HG03442 (cell line): ENCODE measurements at regions not wholly inside any gene's neighbourhood (a gene's known extent, or its start where the extent isn't known, plus 50 kb on each side); places are given as distances from the start of the nearest gene placed in this dataset.
A peak's percentile ranks its signal among the peaks of the same experiment; 100 is the strongest.

Experiments
- ATAC-seq: cut with Tn5 transposase; IDR thresholded peaks from one replicate; pipeline ENCODE4 v1.9.1; 2021; ENCODE audit warnings: mild to moderate bottlenecking, moderate library complexity; ENCODE audit not compliant: unreplicated experiment

- ATAC-seq: no peak
These were observed 210.2 kb upstream of the PUM3 start for GRCh38 chr9:3054017-3054586.

GRCh38 chr9:3049636-3050035 is 205.7 kb upstream of the PUM3 start:
- ATAC-seq: no peak

- no peak for ATAC-seq
These were observed 204.0 kb upstream of the PUM3 start for GRCh38 chr9:3047912-3048311.

GRCh38 chr9:3045153-3045552 is 201.3 kb upstream of the PUM3 start:
- ATAC-seq: no peak

GRCh38 chr9:3043369-3043768 is 199.5 kb upstream of the PUM3 start:
- ATAC-seq: no peak

GRCh38 chr9:3040761-3041160 is 196.9 kb upstream of the PUM3 start:
- no peak for ATAC-seq

- ATAC-seq: no peak
These were observed 192.4 kb upstream of the PUM3 start for GRCh38 chr9:3036333-3036700.

GRCh38 chr9:3035579-3036332 is 191.9 kb upstream of the PUM3 start:
- ATAC-seq: no peak

- ATAC-seq: peak; percentile 82
These were observed 189.0 kb upstream of the PUM3 start for GRCh38 chr9:3032898-3033297.

- no peak for ATAC-seq
These were observed 184.6 kb upstream of the PUM3 start for GRCh38 chr9:3028535-3028934.

- no peak for ATAC-seq
These were observed 183.3 kb upstream of the PUM3 start for GRCh38 chr9:3027210-3027609.

GRCh38 chr9:3023449-3023848 is 179.6 kb upstream of the PUM3 start:
- no peak for ATAC-seq

GRCh38 chr9:3018691-3019230 is 174.9 kb upstream of the PUM3 start:
- ATAC-seq: no peak

GRCh38 chr9:3018071-3018470 is 174.2 kb upstream of the PUM3 start:
- ATAC-seq: no peak

GRCh38 chr9:3014178-3014577 is 170.3 kb upstream of the PUM3 start:
- ATAC-seq: no peak

- ATAC-seq: no peak
These were observed 168.9 kb upstream of the PUM3 start for GRCh38 chr9:3012842-3013241.

GRCh38 chr9:3012245-3012644 is 168.3 kb upstream of the PUM3 start:
- ATAC-seq: no peak

GRCh38 chr9:3008091-3008490 is 164.2 kb upstream of the PUM3 start:
- no peak for ATAC-seq

GRCh38 chr9:3007326-3007725 is 163.4 kb upstream of the PUM3 start:
- no peak for ATAC-seq

- ATAC-seq: no peak
These were observed 163.0 kb upstream of the PUM3 start for GRCh38 chr9:3006851-3007250.

GRCh38 chr9:3004572-3004971 is 160.7 kb upstream of the PUM3 start:
- no peak for ATAC-seq

- no peak for ATAC-seq
These were observed 157.4 kb upstream of the PUM3 start for GRCh38 chr9:3001311-3001710.

GRCh38 chr9:2992427-2992826 is 148.5 kb upstream of the PUM3 start:
- no peak for ATAC-seq
